T-helper 1 cell treated with Interleukin-12 subunit alpha and Interleukin-12 subunit beta and Interleukin-4 antibody, amounts not matched to agents 30 ng/mL and 1 ng/mL, for 36 hours (primary cell): ENCODE measurements at regions not wholly inside any gene's neighbourhood (a gene's known extent, or its start where the extent isn't known, plus 50 kb on each side); places are given as distances from the start of the nearest gene placed in this dataset.

Source experiments
- intact Hi-C: fragments of 100-400 bp; cut with micrococcal nuclease; formaldehyde crosslinking; loops from one replicate; pipeline ENCODE4 v1.15.1; 2024

GRCh38 chr2:226655871-226656270 lies 143.7 kb downstream of the IRS1 start:
- intact Hi-C loops, result loop anchor here (10.0 kb wide), 4 partner anchors 669 to 1731 kb away; partner anchors contain the start of gene MFF

DNA sequence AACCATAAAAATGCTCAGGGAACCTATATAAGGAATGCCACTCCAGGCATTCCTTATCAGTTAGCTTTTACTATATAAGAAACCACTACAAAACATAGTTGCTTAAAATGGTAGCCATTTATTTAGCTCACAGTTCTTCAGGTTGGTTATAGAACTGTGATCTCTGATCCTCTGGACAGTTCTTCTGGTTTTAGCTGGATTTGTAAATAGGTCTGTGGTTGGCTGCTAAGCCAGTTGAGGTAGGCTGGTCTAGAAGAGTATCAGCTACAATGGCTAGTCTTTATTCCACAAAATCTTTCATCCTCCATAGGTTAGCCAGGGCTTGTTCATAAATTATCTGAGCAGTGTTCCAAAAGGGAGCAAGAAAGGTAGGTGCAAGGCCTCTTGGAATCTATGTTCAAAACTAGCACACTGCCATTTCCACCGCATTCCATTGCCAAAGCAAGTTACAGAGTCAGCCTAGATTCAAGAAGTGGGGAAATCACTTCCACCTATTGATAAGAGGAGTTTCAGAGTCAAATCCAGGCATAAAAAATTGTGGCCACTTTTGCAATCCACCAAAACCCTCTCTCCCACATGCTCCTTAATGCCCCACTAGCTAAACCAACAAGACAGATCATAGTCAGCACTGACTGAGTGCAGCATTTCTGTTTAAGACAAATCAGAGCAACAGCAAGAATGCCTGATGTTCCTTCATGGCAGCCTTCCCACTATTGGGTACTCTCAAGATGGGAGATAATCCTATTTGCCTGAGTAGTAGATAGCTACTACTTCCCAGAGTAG lies 146.4 kb downstream of the IRS1 start:
- intact Hi-C loops, result loop anchor here (1.0 to 10.0 kb wide), 8 partner anchors 44 to 1728 kb away; partner anchors contain the start of genes AGFG1, MFF and RHBDD1

DNA sequence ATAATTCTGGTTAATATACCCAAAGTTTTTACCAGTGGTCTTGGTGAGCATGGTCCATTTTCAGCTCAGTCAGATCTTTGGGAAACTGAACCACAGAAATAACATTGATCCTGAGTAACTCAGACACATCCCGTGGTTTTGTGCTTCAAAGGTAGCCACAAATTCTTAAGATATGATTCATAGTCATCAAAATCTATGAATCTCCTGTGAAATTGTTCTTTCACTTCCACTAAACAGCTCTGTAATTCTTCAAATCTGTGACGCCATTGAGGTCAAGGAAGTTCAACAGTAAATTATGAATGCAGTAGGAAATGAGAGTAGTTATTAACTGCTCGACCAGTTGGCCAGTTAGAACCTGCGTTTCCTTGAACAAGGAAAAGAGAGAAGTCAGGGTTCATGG lies 147.3 kb downstream of the IRS1 start:
- intact Hi-C loops, result loop anchor here (1.0 to 10.0 kb wide), 8 partner anchors 44 to 1728 kb away; partner anchors contain the start of genes AGFG1, MFF and RHBDD1

- intact Hi-C loops, result loop anchor here (1.0 to 10.0 kb wide), 11 partner anchors 122 to 1725 kb away; partner anchors contain the start of genes AGFG1 and MFF
Observed at GRCh38 chr2:226649871-226650660, 149.6 kb downstream of the IRS1 start.

DNA sequence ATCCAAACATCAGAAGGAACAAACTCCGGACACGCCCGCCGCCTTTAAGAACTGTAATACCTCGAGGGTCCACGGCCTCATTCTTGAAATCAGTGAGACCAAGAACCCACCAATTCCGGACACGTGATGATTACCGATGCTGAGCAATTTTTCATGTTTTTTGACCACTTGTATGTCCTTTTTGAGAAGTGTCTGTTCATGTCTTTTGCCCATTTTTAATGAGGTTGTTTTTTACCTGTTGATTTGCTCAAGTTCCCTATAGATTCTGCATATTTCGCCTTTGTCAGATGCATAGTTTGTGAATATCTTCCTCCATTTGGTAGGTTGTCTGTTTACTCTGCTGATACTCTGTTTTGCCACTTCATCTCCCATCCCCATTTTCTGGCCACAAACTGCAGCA lies 150.4 kb downstream of the IRS1 start:
- intact Hi-C loops, result no loop called here

- intact Hi-C loops, result no loop called here
Observed at GRCh38 chr2:226647621-226648518, 151.8 kb downstream of the IRS1 start.

GRCh38 chr2:226644399-226644865 lies 155.2 kb downstream of the IRS1 start:
- intact Hi-C loops, result no loop called here

DNA sequence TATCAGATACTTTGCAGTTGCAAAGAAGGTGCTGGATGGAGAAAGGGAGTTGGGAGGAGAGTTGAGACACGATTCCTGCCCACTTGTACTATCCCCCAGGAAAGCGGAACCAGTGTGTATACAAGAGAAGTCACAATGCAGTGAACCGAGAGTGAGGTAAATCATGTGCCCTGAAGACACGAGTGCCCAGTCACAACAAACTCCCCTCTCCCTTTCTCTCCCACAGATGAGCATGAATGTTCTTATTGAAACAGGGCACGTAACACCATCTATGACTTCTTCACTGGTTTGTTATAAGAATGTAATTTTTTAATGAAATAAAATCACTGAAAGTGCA lies 155.7 kb downstream of the IRS1 start:
- intact Hi-C loops, result no loop called here

GRCh38 chr2:226643030-226643945 lies 156.3 kb downstream of the IRS1 start:
- intact Hi-C loops, result no loop called here

- intact Hi-C loops, result no loop called here
Observed at GRCh38 chr2:226641008-226641407, 158.6 kb downstream of the IRS1 start.

DNA sequence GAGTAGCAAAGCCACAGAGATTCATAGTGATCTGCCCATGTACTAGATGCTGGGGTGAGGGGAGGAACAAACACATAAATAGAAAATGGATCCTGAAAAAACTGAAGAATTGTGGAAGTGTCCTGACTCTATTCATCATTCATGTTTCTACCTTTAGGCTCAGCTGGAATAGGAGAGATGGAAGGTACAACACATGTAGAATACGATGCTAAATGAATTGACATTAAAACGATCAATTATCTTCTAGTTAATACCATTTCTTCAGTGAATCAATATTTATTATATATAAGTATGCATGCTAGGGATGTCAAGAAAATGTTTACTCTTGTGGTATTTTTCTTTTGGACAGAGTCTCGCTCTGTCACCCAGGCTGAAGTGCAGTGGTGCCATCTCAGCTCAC lies 159.1 kb downstream of the IRS1 start:
- intact Hi-C loops, result no loop called here

GRCh38 chr2:226639550-226639949 lies 160.1 kb downstream of the IRS1 start:
- intact Hi-C loops, result no loop called here

DNA sequence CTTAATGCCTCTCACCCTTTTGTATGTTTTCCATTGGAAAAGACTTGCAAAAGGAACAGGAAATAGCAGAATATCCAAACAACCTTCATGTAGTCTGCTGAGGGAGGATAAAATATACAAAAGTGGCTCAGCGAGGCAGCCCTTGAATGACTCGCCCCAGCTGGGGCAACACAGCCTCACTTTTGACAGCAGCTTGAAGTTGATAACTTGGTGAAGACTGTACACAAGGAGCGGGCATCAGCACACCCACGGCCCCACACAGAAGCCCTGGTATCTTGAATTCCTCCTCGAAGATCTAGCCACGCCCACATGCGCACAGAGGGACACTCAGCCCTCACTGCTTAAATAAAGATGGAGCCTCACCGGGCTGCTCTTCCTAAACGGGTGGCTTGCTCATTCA lies 161.0 kb downstream of the IRS1 start:
- intact Hi-C loops, result no loop called here

GRCh38 chr2:226637383-226637782 lies 162.2 kb downstream of the IRS1 start:
- intact Hi-C loops, result no loop called here

GRCh38 chr2:226636586-226636985 lies 163.0 kb downstream of the IRS1 start:
- intact Hi-C loops, result no loop called here

- intact Hi-C loops, result no loop called here
Observed at GRCh38 chr2:226634943-226635604, 164.5 kb downstream of the IRS1 start.

DNA sequence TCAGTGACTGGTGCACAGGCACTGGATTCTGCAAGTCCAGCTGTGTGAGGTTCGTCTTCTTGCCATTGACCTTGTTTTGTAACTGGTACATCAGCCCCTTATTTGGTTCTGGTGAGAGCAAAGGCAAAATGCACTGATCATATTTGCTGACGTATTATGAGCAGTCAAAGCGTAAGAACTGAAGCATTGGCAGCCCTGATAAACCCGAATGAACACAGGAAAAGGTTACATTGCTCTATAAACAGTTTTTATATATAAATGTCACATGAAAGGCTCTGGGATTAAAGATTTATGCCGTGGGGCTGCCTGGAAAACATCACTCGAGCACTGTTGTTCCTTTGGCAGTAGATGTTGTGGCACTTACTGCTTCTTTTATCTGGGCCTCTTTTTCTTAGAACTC lies 167.9 kb downstream of the IRS1 start:
- intact Hi-C loops, result no loop called here

DNA sequence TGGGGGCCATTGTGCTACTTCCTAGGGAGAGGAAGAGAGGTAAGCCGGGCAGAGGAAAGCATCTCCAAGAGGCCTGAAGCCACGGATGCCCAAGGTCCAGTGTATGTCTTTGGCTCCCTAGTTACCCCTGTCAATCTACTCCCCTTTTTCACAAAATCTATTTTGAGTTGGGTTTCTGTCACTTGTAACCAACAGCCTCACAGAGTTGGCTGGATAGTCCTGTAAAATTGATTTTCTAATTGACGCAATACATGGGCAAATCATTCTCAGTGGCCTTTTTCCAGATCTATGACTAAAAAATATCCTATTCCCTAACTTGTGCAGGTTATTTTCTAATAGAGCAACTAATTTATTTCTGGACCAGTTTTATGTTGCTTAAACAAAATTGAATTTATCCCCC lies 168.4 kb downstream of the IRS1 start:
- intact Hi-C loops, result no loop called here

DNA sequence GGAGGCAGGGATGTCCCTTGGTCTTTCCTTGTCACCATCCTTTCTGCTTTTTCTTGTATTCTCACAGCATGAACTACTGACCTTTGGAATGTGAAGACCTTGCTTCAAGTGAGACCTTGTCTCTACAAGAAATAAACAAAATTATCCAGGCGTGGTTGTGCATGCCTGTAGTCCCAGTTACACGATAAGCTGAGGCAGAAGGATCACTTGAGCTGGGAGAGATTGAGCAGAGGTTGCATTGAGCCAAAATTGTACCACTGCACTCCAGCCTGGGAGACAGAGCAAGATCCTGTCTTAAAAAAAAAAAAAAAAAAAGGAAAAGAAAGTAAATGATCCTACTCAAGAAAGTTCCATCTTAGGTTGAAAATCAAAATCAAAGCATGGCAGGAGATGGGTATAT lies 173.7 kb downstream of the IRS1 start:
- intact Hi-C loops, result no loop called here
